Colonic mucosa (tissue), 4 donors: ENCODE measurements at regions not wholly inside any gene's neighbourhood (a gene's known extent, or its start where the extent isn't known, plus 50 kb on each side); places are given as distances from the start of the nearest gene placed in this dataset.

ENCODE experiments used
- DNase-seq: peaks from one replicate; pipeline ENCODE4 v3.0.0-alpha.2; 2020
- H3K27ac ChIP-seq: fragments of 200-600 bp; one replicate; pipeline ENCODE4 v1.8.0; 2021
- H3K27me3 ChIP-seq: fragments of 200-600 bp; one replicate; pipeline ENCODE4 v1.8.0; 2021
- H3K36me3 ChIP-seq: fragments of 200-600 bp; one replicate; pipeline ENCODE4 v1.8.0; 2021
- H3K4me1 ChIP-seq: fragments of 200-600 bp; one replicate; pipeline ENCODE4 v1.8.0; 2021; ENCODE audit warnings: mild to moderate bottlenecking
- H3K4me3 ChIP-seq: fragments of 200-600 bp; one replicate; pipeline ENCODE4 v1.8.0; 2021
- H3K9ac ChIP-seq, 2 donors: one replicate each; pipeline ENCODE4 v1.7.0; 2013; ENCODE audit warnings: control low read depth in 2 of 2, low read depth in 2 of 2, low read length in 2 of 2
- H3K9me3 ChIP-seq: fragments of 200-600 bp; one replicate; pipeline ENCODE4 v1.8.0; 2021
- CTCF ChIP-seq: fragments of 200-600 bp; IDR thresholded peaks from one replicate; pipeline ENCODE4 v1.8.0; 2022; ENCODE audit warnings: antibody characterized with exemption, mild to moderate bottlenecking
- intact Hi-C: fragments of 100-400 bp; cut with DNase I; formaldehyde crosslinking; loops from one replicate; pipeline ENCODE4 v1.14.1; 2022
- donor health status: healthy.
- donor health status: DM: no; HTN: no; CAD: no.
- donor health status: DM: no; HTN: no; CAD: no.

GRCh38 chr10:121654021-121654545 is 55.8 kb upstream of the FGFR2 start:
- no peak for TF ChIP-seq CTCF
- H3K4me1 ChIP-seq: no peaks in the 10 kb centered on the region
- intact Hi-C loops: no loop called here
- H3K27ac ChIP-seq: no peak overlapping the region
- H3K9me3 ChIP-seq: no peaks in the 10 kb centered on the region
- H3K36me3 ChIP-seq: no peaks in the 10 kb centered on the region
- no peak overlapping the region for H3K9ac ChIP-seq
- no peak for DNase-seq
- H3K27me3 ChIP-seq: no peaks in the 10 kb centered on the region
- no peak overlapping the region for H3K4me3 ChIP-seq

- Histone ChIP-seq H3K9ac (no peak overlapping the region), H3K36me3 (no peaks in the 10 kb centered on the region), H3K27me3 (no peaks in the 10 kb centered on the region), H3K9me3 (no peaks in the 10 kb centered on the region), H3K4me1 (no peaks in the 10 kb centered on the region), H3K27ac (no peak overlapping the region), H3K4me3 (no peak overlapping the region)
- TF ChIP-seq CTCF: no peak
- DNase-seq: no peak
- intact Hi-C loops: no loop called here
Observed at GRCh38 chr10:121653608-121654007, 55.4 kb upstream of the FGFR2 start.

GRCh38 chr10:121648493-121648892 is 50.2 kb upstream of the FGFR2 start:
- no peak overlapping the region for H3K4me3 ChIP-seq
- intact Hi-C loops: no loop called here
- no peaks in the 10 kb centered on the region for H3K4me1 ChIP-seq
- no peak overlapping the region for H3K27ac ChIP-seq
- H3K27me3 ChIP-seq: no peaks in the 10 kb centered on the region
- H3K9ac ChIP-seq: no peak overlapping the region
- TF ChIP-seq CTCF: no peak
- no peak for DNase-seq
- no peaks in the 10 kb centered on the region for H3K36me3 ChIP-seq
- H3K9me3 ChIP-seq: no peaks in the 10 kb centered on the region

GRCh38 chr10:121648059-121648458 is 49.8 kb upstream of the FGFR2 start:
- Histone ChIP-seq H3K27ac (no peak overlapping the region), H3K9me3 (no peaks in the 10 kb centered on the region), H3K27me3 (no peaks in the 10 kb centered on the region), H3K36me3 (no peaks in the 10 kb centered on the region), H3K9ac (no peak overlapping the region), H3K4me3 (no peak overlapping the region), H3K4me1 (no peaks in the 10 kb centered on the region)
- TF ChIP-seq CTCF: no peak
- intact Hi-C loops: no loop called here
- DNase-seq: no peak
